HUDEP-2 (cell line): ENCODE measurements at regions not wholly inside any gene's neighbourhood (a gene's known extent, or its start where the extent isn't known, plus 50 kb on each side); places are given as distances from the start of the nearest gene placed in this dataset.
"Not testable (repeated sequence)": the region's sequence is repeated elsewhere in the genome, so short reads cannot be mapped to it uniquely, and the experiment has no call there.

ENCODE experiments used
- DNase-seq, 76 experiments: peaks; one replicate each; lab custom pipeline; 2025; ENCODE audit not compliant: unreplicated experiment in 76 of 76; lab: John Stamatoyannopoulos, UW

- DNase-seq = no peak
Observed at GRCh38 chr6:134389658-134390057, 71.7 kb upstream of the SGK1 start.

GRCh38 chr6:134389129-134389528 lies 71.2 kb upstream of the SGK1 start:
- DNase-seq = no peak

- DNase-seq = not testable (repeated sequence)
Observed at GRCh38 chr6:134386482-134386881, 68.6 kb upstream of the SGK1 start.

- peak in 46 of 76 experiments; percentile 10 to 74 (median 34) for DNase-seq
Observed at GRCh38 chr6:134381959-134382358, 64.0 kb upstream of the SGK1 start.

GRCh38 chr6:134379599-134379998 lies 61.7 kb upstream of the SGK1 start:
- no peak for DNase-seq

GRCh38 chr6:134379076-134379475 lies 61.2 kb upstream of the SGK1 start:
- no peak for DNase-seq

GRCh38 chr6:134378426-134378825 lies 60.5 kb upstream of the SGK1 start:
- DNase-seq = no peak

- DNase-seq = no peak
Observed at GRCh38 chr6:134376785-134377184, 58.9 kb upstream of the SGK1 start.

GRCh38 chr6:134375220-134375580 lies 57.3 kb upstream of the SGK1 start:
- no peak for DNase-seq

GRCh38 chr6:134374491-134375219 lies 56.7 kb upstream of the SGK1 start:
- no peak for DNase-seq

GRCh38 chr6:134373993-134374392 lies 56.1 kb upstream of the SGK1 start:
- DNase-seq = no peak

GRCh38 chr6:134373282-134373922 lies 55.5 kb upstream of the SGK1 start:
- peak in 22 of 76 experiments; percentile 8 to 63 (median 26) for DNase-seq

- no peak for DNase-seq
Observed at GRCh38 chr6:134372603-134373281, 54.8 kb upstream of the SGK1 start.

- no peak for DNase-seq
Observed at GRCh38 chr6:134368670-134369069, 50.8 kb upstream of the SGK1 start.
